Tibial artery (tissue), 4 donors: ENCODE measurements at regions not wholly inside any gene's neighbourhood (a gene's known extent, or its start where the extent isn't known, plus 50 kb on each side); places are given as distances from the start of the nearest gene placed in this dataset.
A peak's percentile ranks its signal among the peaks of the same experiment; 100 is the strongest.

Experiments
- DNase-seq, 2 donors: peaks; one replicate each; pipeline ENCODE4 v3.0.0-alpha.2; 2019
- H3K27ac ChIP-seq, 2 donors: fragments of 200-600 bp; sonication (generic) in 1 of 2; 1 replicate in 1 of 2; 2 replicates in 1 of 2; pipeline ENCODE4 v1.5.1; 2018 to 2019; ENCODE audit warnings: mild to moderate bottlenecking in 1 of 2
- H3K27me3 ChIP-seq, 2 donors: fragments of 200-600 bp; sonication (generic) in 1 of 2; one replicate each; pipeline versions ENCODE4 v1.5.1 to v1.6.0; 2016 to 2019
- H3K36me3 ChIP-seq, 3 donors: fragments of 200-600 bp; sonication (generic) in 2 of 3; one replicate each; pipeline ENCODE4 v1.5.1; 2016 to 2019; ENCODE audit warnings: mild to moderate bottlenecking in 2 of 3
- H3K4me1 ChIP-seq, 4 donors: fragments of 200-600 bp; sonication (generic) in 2 of 4; 1 replicate in 3 of 4; 2 replicates in 1 of 4; pipeline ENCODE4 v1.5.1; 2016 to 2019
- H3K4me3 ChIP-seq, 2 donors: fragments of 200-600 bp; sonication (generic) in 1 of 2; 1 replicate in 1 of 2; 2 replicates in 1 of 2; pipeline ENCODE4 v1.5.1; 2018 to 2019; ENCODE audit warnings: mild to moderate bottlenecking in 2 of 2
- H3K9me3 ChIP-seq, 3 donors: fragments of 200-600 bp; sonication (generic) in 1 of 3; one replicate each; pipeline ENCODE4 v1.5.1; 2016 to 2019
- intact Hi-C: fragments of 100-400 bp; cut with DNase I; formaldehyde crosslinking; loops from one replicate; pipeline ENCODE4 v1.15.0; 2023; ENCODE audit warnings: low total_unique reads
- TF ChIP-seq, protein P1 (sequence below), 2 experiments: fragments of 200-600 bp in 1 of 2; fragments of 450-650 bp in 1 of 2; IDR thresholded peaks; one replicate each; pipeline ENCODE4 v1.5.1; 2017 to 2019; ENCODE audit warnings: antibody characterized with exemption in 2 of 2, mild to moderate bottlenecking in 1 of 2, moderate library complexity in 1 of 2

DNA sequence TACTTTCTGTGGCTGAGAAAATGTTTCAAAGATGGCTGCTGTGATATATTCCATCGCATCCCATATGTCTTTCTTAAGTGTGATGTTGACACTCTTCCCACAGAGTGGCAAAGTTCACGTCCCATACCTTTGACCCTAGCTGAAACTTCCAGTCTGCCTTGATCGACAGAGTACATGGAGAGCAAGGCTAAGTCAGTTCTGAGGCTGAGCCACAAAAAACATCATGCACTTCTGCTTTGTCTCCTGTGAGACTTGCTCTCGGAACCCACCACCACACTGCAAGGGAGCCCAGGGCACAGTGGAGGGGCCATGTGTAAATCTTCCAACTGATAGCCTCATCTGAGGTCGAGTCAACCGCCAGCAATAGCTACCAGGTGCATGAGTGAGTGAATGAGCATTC lies 431.9 kb upstream of the RUNX1 start:
- Histone ChIP-seq H3K27me3 (no peaks in the 10 kb centered on the region), H3K4me1 (peaks cover 0 to 5% (median 0%) of the 10 kb centered on the region in 4 donors), H3K36me3 (no peaks in the 10 kb centered on the region), H3K9me3 (no peaks in the 10 kb centered on the region), H3K4me3 (no peak overlapping the region), H3K27ac (no peak overlapping the region)
- no peak for DNase-seq
- TF ChIP-seq, protein P1, sequence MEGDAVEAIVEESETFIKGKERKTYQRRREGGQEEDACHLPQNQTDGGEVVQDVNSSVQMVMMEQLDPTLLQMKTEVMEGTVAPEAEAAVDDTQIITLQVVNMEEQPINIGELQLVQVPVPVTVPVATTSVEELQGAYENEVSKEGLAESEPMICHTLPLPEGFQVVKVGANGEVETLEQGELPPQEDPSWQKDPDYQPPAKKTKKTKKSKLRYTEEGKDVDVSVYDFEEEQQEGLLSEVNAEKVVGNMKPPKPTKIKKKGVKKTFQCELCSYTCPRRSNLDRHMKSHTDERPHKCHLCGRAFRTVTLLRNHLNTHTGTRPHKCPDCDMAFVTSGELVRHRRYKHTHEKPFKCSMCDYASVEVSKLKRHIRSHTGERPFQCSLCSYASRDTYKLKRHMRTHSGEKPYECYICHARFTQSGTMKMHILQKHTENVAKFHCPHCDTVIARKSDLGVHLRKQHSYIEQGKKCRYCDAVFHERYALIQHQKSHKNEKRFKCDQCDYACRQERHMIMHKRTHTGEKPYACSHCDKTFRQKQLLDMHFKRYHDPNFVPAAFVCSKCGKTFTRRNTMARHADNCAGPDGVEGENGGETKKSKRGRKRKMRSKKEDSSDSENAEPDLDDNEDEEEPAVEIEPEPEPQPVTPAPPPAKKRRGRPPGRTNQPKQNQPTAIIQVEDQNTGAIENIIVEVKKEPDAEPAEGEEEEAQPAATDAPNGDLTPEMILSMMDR (IDR thresholded peaks at IDR 0.05), result no peak
- intact Hi-C loops, result no loop called here

DNA sequence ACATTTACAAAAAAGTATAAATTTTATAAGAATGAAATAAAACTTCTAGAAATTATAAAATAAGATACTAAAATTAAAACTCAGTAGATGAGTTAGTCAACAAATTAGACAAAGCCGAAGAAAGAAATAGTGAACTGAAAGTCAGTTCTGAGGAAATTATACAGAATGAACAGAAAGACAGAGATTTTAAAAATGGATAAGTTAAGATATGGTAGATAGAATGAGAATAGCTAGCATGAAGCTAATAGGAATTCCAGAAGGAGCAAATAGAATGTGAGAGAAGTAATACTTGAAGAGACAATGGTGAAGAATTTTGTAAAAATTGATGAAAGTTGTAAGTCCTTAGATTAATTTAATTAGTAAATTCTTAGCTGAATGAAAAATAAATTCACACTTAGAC lies 430.4 kb upstream of the RUNX1 start:
- H3K4me3 ChIP-seq, result no peak overlapping the region
- H3K9me3 ChIP-seq, result no peaks in the 10 kb centered on the region
- TF ChIP-seq, protein P1 (IDR thresholded peaks at IDR 0.05), result no peak
- peaks cover 0 to 5% (median 0%) of the 10 kb centered on the region in 4 donors for H3K4me1 ChIP-seq
- no peak for DNase-seq
- intact Hi-C loops, result no loop called here
- H3K27ac ChIP-seq, result no peak overlapping the region
- H3K36me3 ChIP-seq, result no peaks in the 10 kb centered on the region
- no peaks in the 10 kb centered on the region for H3K27me3 ChIP-seq

DNA sequence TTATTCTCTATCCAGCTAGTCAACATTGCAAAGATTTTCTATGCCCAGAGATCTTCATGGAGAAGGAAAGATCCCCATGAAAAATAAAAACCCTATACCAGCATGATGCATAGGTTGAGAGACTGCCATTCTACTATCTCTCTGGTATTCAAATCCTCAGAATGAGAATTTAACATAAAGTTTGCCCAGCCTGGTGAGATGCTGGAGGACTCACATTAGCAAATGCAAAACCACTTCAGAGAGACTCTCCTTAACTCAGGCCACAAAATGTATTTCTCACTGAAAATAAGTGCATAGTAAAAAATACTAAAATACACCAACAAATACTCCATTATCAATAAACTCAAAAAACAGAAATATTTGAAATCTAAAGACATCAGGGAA lies 430.0 kb upstream of the RUNX1 start:
- no peaks in the 10 kb centered on the region for H3K36me3 ChIP-seq
- no peaks in the 10 kb centered on the region for H3K9me3 ChIP-seq
- DNase-seq, result no peak
- H3K27me3 ChIP-seq, result no peaks in the 10 kb centered on the region
- TF ChIP-seq, protein P1 (IDR thresholded peaks at IDR 0.05), result no peak
- intact Hi-C loops, result no loop called here
- H3K27ac ChIP-seq, result peak overlapping the region in 1 of 2 donors; percentile 14
- H3K4me1 ChIP-seq, result peaks cover 0 to 5% (median 0%) of the 10 kb centered on the region in 4 donors
- H3K4me3 ChIP-seq, result no peak overlapping the region

DNA sequence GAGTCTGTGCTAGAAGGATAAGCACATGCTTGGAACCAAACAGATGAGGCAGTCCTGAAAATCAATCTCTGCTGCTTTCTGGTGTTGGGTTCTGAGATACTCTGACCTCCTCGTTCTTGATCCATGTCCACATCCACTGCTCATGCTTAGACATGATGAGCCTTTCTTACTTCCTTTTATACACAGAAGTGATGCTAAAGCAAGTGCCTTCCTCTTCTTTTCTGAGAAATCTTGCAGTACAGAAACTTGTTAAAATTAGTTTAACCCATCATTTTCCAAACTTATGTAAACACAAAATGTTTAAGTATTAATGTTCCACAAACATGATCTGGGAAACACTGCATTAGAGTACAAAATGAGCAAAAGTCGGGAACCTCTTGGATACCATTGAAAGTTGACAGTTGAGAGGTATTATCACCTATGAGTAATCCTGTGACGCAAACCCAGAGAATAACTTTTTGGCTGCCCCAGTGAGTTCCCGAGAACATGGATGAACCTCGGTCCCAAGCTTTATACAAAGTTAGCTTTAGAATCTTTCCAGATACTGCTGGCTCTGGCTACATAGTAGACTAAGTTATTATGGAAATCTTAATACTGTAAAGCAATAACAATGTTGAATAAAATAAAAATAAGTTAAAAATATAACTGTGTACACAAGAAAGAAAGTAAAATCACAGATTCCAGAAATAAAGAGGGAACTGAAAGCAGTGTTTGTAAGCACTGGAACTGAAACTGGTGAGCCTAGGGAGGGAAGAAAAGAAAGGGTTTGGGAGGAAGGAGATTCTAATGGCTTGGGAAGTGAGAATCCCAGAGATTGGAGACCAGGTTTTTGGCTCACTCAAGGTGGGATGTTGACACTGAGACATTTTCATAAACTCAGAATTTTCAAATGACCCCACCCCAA lies 429.3 kb upstream of the RUNX1 start:
- intact Hi-C loops, result no loop called here
- Histone ChIP-seq H3K9me3 (no peaks in the 10 kb centered on the region), H3K4me3 (no peak overlapping the region), H3K4me1 (peaks cover 0 to 5% (median 0%) of the 10 kb centered on the region in 4 donors), H3K27ac (peak overlapping the region in 1 of 2 donors; percentile 14), H3K27me3 (no peaks in the 10 kb centered on the region), H3K36me3 (no peaks in the 10 kb centered on the region)
- TF ChIP-seq, protein P1 (IDR thresholded peaks at IDR 0.05), result no peak
- DNase-seq, result no peak

DNA sequence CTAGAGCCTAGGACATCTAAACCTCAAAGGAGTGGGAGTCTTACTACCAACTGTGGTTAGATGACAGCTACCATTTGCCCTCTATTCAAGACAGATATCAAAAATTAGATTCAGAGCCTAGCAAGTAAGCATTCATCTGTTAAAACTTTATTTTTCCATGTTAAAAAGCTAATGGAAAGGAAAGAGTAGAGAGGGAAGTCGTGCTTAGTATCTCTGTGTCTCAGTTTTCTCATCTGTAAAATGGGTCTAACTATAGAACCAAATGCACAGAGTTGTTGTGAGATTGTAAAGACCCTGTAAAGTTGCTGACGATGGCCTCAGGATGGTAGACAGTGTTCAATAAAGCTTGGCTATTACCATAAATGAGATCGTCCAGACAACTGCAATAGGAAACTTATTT lies 428.5 kb upstream of the RUNX1 start:
- TF ChIP-seq, protein P1 (IDR thresholded peaks at IDR 0.05), result no peak
- no peak for DNase-seq
- Histone ChIP-seq H3K4me1 (peaks cover 0 to 5% (median 0%) of the 10 kb centered on the region in 4 donors), H3K27me3 (no peaks in the 10 kb centered on the region), H3K36me3 (no peaks in the 10 kb centered on the region), H3K4me3 (no peak overlapping the region), H3K9me3 (no peaks in the 10 kb centered on the region), H3K27ac (no peak overlapping the region)
- intact Hi-C loops, result no loop called here
